ENCODE measurements at regions not wholly inside any gene's neighbourhood (a gene's known extent, or its start where the extent isn't known, plus 50 kb on each side); places are given as distances from the start of the nearest gene placed in this dataset.
"Not testable (repeated sequence)": the region's sequence is repeated elsewhere in the genome, so short reads cannot be mapped to it uniquely, and the experiment has no call there.

DNA sequence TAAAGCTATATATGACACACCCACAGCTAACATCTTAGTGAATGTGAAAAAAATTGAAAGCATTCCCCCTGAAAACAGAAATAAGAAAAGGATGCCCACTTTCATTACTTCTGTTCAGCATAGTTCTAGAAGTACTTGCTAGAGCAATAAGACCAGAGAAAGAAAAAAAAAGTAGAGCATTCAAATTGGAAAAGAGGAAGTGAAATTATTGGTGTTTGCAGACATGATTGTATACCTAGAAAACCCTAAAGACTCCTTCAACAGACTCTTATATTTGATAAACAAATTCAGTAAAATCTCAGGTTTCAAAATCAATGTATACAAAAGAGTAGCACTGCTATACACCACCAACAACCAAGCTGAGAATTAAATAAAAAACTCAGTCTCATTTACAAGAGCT lies 1461.0 kb downstream of the AMY1C start:
- DNase-seq, result no peak

DNA sequence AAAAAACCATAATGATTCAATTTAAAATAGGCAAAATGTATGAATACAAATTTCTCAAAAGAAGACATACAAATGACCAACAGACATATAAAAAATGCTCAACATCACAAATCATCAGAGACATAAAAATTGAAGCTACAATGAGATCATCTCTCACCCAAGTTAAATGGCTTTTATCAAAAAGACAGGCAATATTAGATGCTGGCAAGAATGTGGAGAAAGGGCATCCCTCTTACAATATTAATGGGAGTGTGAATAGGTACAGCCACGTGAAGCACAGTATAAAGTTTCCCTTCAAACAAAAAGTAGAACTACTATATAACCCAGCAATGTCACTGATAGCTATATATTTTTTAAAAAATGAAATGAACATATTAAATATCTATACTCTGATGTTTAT lies 1481.7 kb downstream of the AMY1C start:
- DNase-seq, result no peak

DNA sequence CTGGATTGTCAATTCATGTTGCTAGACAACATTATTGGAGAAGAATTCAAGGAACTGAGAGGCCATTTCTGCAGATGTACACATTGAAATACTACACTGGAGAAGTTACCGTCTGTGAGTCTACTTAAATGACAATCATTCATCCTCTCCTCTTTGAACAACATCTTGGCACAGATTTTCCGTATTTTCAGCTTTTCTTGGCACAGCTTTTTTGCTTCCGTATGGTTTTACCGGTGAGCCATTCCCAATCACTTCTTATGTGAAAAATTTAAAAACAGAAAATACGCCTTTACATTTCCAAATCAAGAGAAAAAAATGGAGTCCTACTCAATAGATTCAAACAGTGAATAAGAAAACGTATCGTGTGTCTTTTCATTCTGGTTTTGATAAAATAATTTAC lies 1493.7 kb downstream of the AMY1C start:
- no peak for DNase-seq

DNA sequence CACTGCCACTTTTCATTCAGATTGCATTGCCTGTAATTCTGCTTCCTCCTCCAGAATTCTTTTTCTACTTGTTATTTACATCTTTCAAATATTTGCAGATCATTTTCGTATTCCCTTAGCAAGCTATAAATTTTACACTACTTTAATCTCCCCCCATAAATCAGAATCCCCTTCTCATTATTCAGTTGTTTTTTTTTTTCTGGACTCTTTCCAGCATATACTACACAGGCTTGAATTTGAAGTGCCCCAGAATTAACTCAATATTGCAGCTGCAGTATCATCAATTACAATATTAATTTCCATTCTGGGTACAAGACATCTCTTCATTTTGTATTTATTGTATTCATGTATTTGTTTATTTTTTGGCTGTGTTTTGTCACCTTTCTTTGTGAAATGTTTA lies 1494.3 kb downstream of the AMY1C start:
- DNase-seq, result no peak

DNA sequence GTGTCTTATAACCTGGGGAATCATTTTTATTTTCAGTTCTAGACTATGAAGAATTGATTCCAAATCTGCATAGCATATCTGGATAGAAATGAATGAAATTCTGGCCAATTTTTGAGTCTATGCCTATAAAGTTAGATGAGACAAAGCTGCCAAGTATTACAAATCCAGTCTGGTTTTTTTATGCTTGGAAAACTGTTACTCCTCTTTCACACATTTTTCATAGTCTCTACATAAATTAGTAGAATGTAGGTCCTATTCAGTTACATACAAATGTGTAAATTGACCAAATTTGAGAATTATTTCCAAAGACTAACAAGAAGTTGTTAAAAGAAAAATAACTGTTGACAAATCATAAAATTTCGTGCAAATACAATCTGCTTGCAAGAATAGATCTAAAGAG lies 1505.2 kb downstream of the AMY1C start:
- DNase-seq, result no peak

DNA sequence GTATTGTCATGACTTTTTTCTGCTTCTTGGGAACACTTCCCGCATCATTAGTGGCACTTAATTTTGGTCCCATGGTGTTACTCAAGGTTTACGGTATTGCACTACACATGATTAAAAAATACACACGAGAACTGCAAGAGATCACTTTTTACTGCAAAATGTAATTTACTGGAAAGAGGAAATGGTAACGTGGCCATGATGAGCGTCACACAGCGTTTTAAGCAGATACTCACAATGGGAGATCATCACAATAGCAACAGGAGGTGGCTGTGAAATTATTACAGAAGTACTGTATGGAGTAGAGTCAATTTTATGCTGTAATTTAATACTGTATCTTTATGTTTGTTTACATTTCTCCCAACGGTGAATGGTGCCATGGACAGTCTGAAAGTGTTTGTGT lies 1510.3 kb downstream of the AMY1C start:
- no peak for DNase-seq

DNA sequence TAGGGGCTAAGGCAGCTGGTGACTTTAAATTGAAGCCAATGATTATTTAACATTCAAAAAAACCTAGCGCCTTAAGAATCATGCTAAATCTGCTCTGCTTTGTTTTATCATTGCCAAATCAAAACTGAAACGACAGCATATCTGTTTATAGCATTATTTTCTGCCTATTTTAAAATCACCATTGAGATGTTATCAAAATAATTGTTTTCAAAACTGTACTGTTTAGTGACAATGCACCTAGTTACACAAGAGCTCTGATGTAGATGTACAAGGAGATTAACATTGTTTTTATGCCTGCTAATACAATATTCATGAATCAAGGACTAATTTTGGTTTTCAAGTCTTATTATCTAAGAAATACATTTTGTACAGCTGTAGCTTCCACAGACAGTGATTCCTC lies 1521.3 kb downstream of the AMY1C start:
- no peak for DNase-seq

DNA sequence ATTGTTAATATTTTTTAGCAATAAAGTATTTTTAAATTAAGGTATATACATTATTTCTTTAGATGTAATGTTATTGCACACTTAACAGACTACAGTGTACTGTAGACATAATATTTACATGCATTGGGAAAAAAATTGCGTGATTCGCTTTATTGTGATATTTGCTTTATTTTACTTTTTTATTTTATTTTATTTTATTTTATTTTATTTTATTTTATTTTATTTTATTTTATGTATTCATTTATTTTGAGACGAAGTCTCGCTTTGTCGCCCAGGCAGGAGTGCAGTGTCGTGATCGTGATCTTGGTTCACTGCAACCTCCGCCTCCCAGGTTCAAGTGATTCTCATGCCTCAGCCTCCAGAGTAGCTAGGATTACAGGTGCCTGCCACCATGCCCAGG lies 1522.7 kb downstream of the AMY1C start:
- not testable (repeated sequence) for DNase-seq

DNA sequence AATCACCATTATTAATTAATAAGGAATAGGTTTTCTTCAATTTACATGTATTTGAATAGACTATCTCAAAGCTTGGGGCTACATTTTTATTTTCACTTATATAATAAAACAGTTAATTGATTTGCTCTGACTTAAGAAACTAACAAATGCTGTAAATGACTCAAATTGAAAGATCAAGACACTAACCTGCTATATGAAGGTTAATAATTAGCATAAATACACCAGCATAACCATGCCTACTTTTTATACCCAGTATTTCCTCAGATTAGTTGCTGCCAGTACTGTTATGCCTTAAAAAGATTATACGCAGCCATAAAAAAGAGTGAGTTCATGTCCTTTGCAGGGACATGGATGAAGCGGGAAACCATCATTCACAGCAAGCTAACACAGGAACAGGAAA lies 1545.1 kb downstream of the AMY1C start:
- DNase-seq, result no peak

DNA sequence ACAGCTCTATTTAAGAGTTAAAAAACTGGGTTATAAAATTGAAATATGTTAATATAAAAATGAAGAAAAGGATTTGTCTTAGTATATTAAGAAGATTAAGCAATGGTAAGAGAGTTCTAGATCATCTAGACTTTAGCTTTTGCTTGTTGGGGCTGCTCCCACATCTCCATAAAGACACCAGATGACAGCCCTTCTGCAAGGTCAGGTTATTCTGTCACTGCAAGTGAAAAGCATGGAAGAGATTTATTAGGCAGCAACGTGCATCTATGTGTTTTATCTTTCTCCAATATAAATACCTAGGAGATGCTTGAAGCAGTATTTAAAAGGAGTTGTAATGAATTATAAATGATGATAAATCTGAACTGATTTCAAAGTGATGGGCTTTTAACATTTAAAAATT lies 1560.4 kb downstream of the AMY1C start:
- no peak for DNase-seq

DNA sequence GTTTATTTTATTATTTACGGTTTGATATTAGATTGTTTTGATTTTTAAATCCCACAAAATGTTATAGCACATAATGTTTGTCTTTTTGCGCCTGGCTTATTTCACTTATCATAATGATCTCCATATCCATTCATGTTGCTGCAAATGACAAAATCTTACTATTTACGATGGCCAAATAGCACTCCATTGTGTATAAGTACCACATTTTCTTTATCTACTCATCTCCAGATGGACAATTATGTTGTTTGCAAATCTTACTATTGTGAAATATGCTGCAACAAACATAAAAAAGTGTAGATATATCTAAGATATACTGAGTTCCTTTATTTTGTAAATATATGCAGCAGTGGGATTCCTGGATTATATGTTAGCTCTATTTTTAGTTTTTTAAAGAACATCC lies 1568.3 kb downstream of the AMY1C start:
- no peak for DNase-seq

DNA sequence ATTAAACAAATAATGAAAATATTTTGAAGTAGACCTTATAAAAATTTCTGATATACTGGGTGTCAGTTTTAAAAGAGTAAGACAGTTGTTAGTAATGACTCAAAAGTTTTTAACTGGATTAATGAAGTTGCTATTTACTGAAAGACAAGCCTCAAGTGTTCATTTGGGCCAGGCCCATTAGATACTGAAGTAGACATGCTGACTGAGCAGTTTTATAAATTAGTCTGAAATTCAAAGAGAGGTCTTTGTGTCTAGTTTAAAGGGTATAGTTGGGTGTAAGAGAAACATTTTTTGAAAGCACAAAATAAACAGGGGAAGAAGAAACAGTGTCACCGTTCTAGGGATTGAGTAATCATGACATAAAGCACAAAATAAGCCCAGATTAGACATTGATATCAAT lies 1577.2 kb downstream of the AMY1C start:
- no peak for DNase-seq

DNA sequence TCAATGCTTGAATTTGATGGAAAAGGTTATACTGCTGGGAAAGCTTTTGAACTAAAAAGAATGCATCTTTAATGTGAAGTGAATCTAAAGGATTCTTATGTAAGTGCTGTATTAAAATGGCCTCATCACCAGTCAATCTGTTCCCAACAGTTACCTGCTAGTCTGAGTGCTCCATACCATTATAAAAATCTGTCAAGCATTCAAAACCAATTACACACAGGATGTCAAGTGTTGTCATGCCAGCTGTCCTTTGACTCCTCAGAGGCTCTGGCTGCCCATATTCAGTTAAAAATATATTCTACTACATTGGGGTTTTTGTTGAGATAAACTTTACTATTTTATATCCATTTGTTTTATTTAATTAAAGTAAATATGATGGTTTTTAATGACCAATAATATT lies 1587.7 kb downstream of the AMY1C start:
- DNase-seq, result peak; percentile 41

DNA sequence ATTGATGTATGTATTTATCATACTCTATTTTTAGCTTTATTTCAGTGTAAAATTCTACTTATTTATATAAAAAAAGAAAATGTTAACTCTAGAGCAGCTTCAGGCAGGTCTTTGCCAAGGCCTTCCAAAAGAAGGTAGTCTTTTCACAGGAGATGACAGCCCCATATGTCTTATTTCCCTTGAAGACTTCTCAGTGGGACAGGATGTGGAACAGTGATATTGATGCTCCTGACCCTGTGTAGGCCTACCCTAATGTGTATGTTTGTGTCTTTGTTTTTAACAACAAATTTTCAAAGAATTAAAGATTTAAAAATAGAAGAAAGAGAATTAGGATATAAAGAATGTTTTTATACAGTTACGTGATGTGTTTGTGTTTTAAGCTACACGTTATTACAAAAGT lies 1593.6 kb downstream of the AMY1C start:
- no peak for DNase-seq

DNA sequence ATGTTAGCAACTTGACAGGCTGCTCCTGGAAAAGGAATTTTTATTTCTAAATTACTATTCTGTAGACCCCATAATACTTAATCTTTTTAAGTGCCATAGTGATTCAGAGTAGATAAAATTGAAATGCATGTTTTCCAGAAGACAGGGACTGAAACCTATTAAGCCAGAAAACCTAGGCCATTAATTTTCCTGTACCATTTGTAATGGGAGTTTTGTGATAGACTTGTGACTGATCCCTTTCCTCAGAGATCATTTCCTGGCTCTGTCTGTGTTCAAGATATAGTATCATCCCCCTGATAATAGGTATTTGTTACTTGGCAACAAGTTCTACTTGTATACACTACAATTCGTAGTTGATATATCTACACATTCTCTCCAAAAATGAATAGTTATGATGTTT lies 1609.8 kb downstream of the AMY1C start:
- DNase-seq, result no peak

DNA sequence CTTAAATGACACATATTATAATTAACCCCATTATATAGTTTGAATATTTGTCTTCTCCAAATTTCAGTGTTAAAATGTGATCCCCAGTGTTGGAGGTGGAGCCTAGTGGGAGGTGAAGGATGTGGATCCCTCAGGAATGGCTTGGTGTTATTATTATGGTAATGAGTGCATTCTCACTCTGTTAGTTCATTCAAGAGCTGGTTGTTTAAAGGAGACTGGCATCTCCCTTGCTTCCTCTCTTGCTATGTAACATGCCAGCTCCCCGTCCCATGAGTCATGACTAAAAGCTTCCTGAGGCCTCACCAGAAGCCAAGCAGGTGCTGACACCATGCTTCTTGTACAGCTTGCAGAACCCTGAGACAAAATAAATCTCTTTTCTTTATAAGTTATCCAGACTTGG lies 1612.7 kb downstream of the AMY1C start:
- DNase-seq, result no peak

DNA sequence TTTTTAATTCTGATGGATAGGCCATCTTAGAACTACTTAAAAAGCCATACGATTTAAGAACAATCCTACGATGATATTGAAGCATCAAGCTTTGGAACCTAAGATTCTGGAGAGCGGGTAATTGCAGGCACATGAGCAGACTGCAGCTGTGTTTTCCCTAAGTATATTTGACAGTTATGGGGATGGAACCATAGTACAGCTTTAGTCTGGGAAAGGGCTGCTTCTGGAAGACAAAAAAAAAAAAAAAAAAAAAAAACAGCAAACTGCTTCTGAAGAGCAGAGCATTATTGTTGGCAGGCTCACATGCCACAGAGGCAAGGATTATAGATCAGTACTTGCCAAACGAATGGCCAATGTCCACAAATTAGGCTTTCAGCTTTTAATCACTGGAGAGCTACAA lies 1618.7 kb downstream of the AMY1C start:
- DNase-seq, result peak; percentile 29

DNA sequence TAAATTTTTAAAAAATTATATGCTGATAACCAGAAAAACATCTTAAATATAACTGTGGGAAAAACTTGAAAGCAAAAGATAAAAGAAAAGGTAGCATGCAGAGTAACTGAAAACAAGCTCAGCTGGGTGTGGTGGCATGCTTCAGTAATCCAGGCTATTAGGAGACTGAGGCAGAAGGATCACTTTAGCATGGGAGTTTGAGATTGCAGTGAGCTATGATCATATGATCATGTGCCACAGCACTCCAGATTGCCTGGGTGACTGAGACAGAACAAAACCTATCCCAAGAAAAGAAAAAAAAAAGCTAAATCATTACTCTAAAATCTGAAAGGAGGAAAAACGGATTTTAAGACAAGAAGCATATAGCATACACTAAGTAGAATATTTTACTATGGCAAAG lies 1624.0 kb downstream of the AMY1C start:
- no peak for DNase-seq

DNA sequence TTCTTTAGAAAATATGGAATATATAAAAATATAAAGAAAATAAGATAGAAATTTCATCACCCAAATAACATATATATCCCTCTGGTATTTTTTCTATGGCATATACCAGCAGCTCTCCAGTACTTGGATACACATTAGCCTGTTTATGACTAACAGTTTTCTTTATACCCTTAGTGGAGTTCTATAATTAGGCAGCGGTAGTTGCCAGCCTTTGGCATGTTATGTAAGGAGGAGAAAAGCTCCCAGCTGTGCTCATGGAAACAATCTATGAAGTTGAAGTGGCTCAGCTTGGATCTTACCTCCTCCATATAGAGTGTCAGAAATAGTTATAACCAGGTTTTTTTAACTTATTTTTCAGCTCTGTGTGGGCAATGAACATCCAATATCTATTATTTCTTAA lies 1636.8 kb downstream of the AMY1C start:
- no peak for DNase-seq

DNA sequence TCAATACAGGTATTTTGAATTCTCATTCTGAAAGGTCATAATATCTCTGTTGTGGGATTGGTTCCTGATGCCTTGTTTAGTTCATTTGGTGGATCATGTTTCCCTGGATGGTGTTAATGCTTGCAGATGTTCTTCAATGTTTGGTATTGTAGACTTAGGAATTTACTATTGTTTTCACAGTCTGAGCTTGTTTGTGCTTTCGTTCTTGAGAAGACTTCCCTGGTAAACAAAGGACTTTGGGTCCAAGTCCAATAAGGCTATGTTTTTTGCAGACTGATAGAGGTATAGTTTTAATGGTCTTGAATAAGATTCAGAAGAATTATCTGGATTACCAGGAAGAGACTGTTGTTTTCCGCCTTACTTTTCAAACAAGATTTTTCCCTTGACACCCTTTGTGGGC lies 1646.3 kb downstream of the AMY1C start:
- DNase-seq, result no peak

DNA sequence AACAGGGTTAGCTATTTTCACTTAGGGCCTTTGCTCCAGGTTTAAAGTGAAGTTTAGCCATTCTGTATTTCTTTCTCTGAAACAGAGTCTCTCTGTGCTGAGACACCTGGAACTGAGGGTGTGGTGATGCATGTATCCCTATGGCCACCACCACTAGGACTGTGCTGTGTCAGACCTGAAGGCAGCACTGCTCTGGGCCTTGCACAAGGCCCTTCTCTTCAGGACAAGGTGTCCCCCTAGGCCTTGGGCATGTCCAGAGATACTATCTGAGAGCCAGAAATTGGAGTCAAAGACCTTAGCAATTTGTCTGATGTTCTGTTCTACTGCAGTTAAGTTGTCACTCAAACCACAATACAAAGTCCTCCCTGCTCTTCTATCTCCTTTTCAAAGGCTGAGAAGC lies 1649.2 kb downstream of the AMY1C start:
- DNase-seq, result no peak

DNA sequence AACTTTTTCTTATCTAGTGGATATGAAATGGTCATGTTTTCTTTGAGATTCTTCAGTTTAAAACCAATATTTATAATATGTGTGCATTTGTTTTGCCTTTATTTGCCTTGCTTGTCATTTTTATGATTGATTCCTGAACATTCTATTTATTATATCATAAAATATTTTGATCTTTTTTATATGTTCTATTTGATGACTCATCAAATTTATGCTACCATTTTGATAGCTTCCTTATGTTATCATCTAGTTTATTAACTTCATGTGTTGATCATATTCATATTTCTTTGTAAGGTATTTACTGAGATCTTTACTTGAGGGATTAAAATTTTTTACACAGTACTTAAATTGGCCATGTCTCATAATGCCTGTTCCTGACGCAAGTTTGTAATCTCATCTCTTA lies 1650.0 kb downstream of the AMY1C start:
- no peak for DNase-seq

DNA sequence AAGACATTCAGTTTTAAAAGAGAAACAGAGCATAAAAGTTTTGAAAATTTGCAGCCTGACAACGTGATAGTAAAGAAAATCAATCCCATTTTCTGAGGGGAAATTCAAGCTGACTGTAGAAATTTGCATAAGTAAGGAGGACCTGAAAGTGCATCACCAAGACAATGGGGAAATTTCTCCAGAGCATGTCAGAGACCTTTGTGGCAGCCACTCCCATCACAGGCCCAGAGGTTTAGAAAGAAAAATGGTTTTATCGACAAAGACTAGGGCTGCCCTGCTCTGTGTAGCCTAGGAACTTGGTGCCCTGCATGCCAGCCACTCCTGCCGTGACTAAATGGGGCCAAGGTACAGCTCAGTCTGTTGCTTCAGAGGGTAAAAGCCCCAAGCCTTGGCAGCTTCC lies 1640.2 kb upstream of the PRMT6 start:
- DNase-seq, result no peak

DNA sequence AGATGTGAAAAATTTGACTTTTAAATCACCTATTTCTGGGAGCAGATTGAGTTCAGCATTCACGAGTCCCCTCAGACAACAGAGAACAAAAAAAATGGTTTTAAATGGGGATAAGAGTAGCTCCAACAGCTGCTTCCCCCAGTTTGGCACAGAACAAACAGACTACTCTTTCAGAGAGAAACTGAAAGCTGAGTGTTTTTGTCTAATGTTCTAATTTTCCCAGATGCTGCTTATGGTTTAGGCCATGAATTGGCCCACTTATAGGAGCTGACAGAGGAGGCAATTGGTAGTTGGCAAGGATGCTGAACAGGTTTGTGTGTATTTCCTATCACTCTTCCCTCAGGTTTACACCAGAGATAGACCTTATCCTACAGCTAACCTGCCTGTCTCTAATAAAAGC lies 1637.4 kb upstream of the PRMT6 start:
- no peak for DNase-seq

DNA sequence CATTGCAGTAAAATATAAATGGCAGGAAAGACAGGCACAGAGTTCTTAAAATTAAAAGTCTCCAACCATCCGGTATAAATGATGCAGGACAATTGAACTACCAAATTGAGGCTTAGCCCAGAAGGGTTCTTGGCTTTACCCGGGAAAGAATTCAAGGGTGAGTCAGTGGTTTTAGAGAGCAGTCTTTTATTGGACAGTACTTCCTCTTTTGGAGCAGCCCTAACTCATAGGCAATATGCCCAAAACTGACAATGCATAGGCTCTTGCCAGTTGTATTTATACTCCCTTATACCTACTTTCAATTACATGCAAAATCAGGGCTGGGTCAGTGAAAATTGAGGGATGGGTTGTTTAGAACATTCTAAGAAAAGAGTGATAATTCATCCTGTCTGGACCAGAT lies 1628.9 kb upstream of the PRMT6 start:
- DNase-seq, result no peak

DNA sequence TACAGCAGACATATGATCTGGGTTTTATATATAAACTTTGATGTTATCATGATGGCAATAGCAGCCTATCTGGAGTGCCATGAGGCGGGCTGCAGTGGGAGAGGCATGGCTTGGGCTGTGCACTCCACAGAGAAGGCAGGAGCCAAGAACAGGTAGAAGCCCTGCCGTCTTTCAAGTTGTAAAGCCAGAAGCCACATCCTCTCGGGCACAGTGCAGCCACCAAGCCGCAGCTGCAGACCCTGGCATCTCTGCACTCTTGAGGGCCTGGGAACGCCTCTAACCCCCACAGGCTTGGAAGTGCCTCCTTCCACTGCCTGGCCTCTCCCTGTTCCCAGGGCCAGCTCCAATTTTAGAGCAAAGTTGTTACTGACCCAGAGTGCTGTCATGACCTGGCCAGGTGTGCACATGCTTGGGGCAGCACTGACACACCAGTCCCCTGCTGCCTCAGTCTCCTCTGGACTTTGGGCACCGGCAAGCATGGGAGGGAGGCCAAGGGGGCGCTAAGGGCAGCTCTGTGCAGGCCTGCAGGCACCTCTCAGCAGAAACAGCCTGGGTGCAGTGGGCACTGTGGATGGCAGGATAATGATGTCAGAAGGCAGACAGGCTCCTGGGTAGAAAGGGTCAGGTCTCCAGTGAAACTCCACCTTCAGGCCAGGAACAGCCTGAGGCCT lies 1619.8 kb upstream of the PRMT6 start:
- DNase-seq, result no peak
